GM23338 (cell line): ENCODE measurements at regions not wholly inside any gene's neighbourhood (a gene's known extent, or its start where the extent isn't known, plus 50 kb on each side); places are given as distances from the start of the nearest gene placed in this dataset.

ENCODE experiments used
- ATAC-seq: fragments of 200-7000 bp; cut with Tn5 transposase; 3 replicates; pipeline ENCODE4 v1.9.1; 2020
- DNase-seq: peaks from one replicate; pipeline ENCODE4 v3.0.0-alpha.2; 2015; ENCODE audit warnings: low spot score
- H2AFZ ChIP-seq: fragments of 200-600 bp; sonication (generic); 2 replicates; pipeline ENCODE4 v1.8.0; 2016; ENCODE audit warnings: antibody characterized with exemption, mild to moderate bottlenecking, moderate library complexity
- H3F3A ChIP-seq: fragments of 200-600 bp; sonication (generic); replicated peaks from 2 replicates; pipeline ENCODE4 v1.8.0; 2017; ENCODE audit warnings: antibody characterized with exemption, mixed run types, low read depth
- H3K27ac ChIP-seq: fragments of 200-600 bp; sonication (generic); 2 replicates; pipeline ENCODE4 v1.6.1; 2016; ENCODE audit warnings: low read depth
- H3K27me3 ChIP-seq: fragments of 200-600 bp; sonication (generic); 2 replicates; pipeline ENCODE4 v1.8.0; 2016; ENCODE audit warnings: mild to moderate bottlenecking, mixed run types, moderate library complexity; ENCODE audit not compliant: insufficient read depth
- H3K36me3 ChIP-seq: fragments of 200-600 bp; sonication (generic); 2 replicates; pipeline ENCODE4 v1.8.0; 2016; ENCODE audit warnings: mild to moderate bottlenecking; ENCODE audit not compliant: insufficient read depth
- H3K4me1 ChIP-seq: fragments of 200-600 bp; sonication (generic); 2 replicates; pipeline ENCODE4 v1.8.0; 2016; ENCODE audit warnings: mild to moderate bottlenecking, moderate library complexity; ENCODE audit not compliant: insufficient read depth
- H3K4me2 ChIP-seq: fragments of 200-600 bp; sonication (generic); 2 replicates; pipeline ENCODE4 v1.7.1; 2017; ENCODE audit warnings: mixed run types
- H3K4me3 ChIP-seq: fragments of 200-600 bp; sonication (generic); 2 replicates; pipeline ENCODE4 v1.6.1; 2016; ENCODE audit warnings: mixed run types
- H3K79me2 ChIP-seq: fragments of 200-600 bp; sonication (generic); replicated peaks from 2 replicates; pipeline ENCODE4 v1.8.0; 2017; ENCODE audit warnings: mild to moderate bottlenecking; ENCODE audit not compliant: insufficient read depth
- H3K9me2 ChIP-seq: fragments of 200-600 bp; sonication (generic); 2 replicates; pipeline ENCODE4 v1.8.0; 2017; ENCODE audit not compliant: insufficient read depth
- H4K20me1 ChIP-seq: fragments of 200-600 bp; sonication (generic); replicated peaks from 2 replicates; pipeline ENCODE4 v1.8.0; 2017; ENCODE audit warnings: mild to moderate bottlenecking; ENCODE audit not compliant: insufficient read depth
- H3K27ac Mint-ChIP-seq: 2 replicates; pipeline ENCODE4 v1.8.0; 2020; ENCODE audit warnings: inconsistent platforms, mild to moderate bottlenecking, moderate library complexity, mixed read lengths
- H3K27me3 Mint-ChIP-seq: 3 replicates; pipeline ENCODE4 v1.8.0; 2022; ENCODE audit warnings: low read depth, mild to moderate bottlenecking, moderate library complexity, mixed read lengths, inconsistent platforms; ENCODE audit not compliant: insufficient read depth, poor library complexity
- H3K36me3 Mint-ChIP-seq: 3 replicates; pipeline ENCODE4 v1.8.0; 2021; ENCODE audit warnings: low read depth, mild to moderate bottlenecking, inconsistent platforms, moderate library complexity, mixed read lengths
- H3K4me1 Mint-ChIP-seq: 3 replicates; pipeline ENCODE4 v1.8.0; 2020; ENCODE audit warnings: mild to moderate bottlenecking, inconsistent platforms, mixed read lengths
- H3K4me3 Mint-ChIP-seq: 3 replicates; pipeline ENCODE4 v1.8.0; 2021; ENCODE audit warnings: moderate library complexity, mild to moderate bottlenecking, inconsistent platforms, mixed read lengths
- H3K9me3 Mint-ChIP-seq: 3 replicates; pipeline ENCODE4 v1.8.0; 2020; ENCODE audit warnings: moderate library complexity, mild to moderate bottlenecking, inconsistent platforms, mixed read lengths
- CREB1 ChIP-seq: fragments of 250-450 bp; sonication (Bioruptor Pico); IDR thresholded peaks from 2 replicates; pipeline ENCODE4 v1.5.0; 2020; ENCODE audit warnings: low read depth, mild to moderate bottlenecking, moderate library complexity
- ETS1 ChIP-seq: IDR thresholded peaks from 2 replicates; pipeline ENCODE4 v1.6.1; 2016; ENCODE audit warnings: antibody characterized with exemption
- EZH2 ChIP-seq: fragments of 200-600 bp; sonication (generic); IDR thresholded peaks from one replicate; pipeline ENCODE4 v1.8.0; 2017; ENCODE audit warnings: antibody characterized with exemption, mild to moderate bottlenecking, low read depth; ENCODE audit not compliant: unreplicated experiment
- EZH2phosphoT487 ChIP-seq: fragments of 200-600 bp; sonication (generic); IDR thresholded peaks from one replicate; pipeline ENCODE4 v1.8.1; 2018; ENCODE audit warnings: antibody characterized with exemption; ENCODE audit not compliant: unreplicated experiment
- JUNB ChIP-seq: IDR thresholded peaks from one replicate; pipeline ENCODE4 v1.6.1; 2016; ENCODE audit warnings: antibody characterized with exemption; ENCODE audit not compliant: unreplicated experiment
- NANOG ChIP-seq: IDR thresholded peaks from 2 replicates; pipeline ENCODE4 v1.6.1; 2016; ENCODE audit warnings: antibody characterized with exemption, borderline replicate concordance
- POLR2AphosphoS5 ChIP-seq: IDR thresholded peaks from 2 replicates; pipeline ENCODE4 v1.6.1; 2016; ENCODE audit warnings: antibody characterized with exemption, low read depth
- REST ChIP-seq: IDR thresholded peaks from one replicate; pipeline ENCODE4 v1.6.1; 2018; ENCODE audit warnings: antibody characterized with exemption; ENCODE audit not compliant: unreplicated experiment
- STAT1 ChIP-seq: IDR thresholded peaks from one replicate; pipeline ENCODE4 v1.6.1; 2016; ENCODE audit warnings: antibody characterized with exemption; ENCODE audit not compliant: unreplicated experiment
- ZNF114 ChIP-seq: fragments of 250-450 bp; sonication (Bioruptor Pico); IDR thresholded peaks from 2 replicates; pipeline ENCODE4 v1.5.0; 2020; ENCODE audit warnings: mild to moderate bottlenecking, moderate library complexity
- ZNF331 ChIP-seq: fragments of 250-450 bp; sonication (Bioruptor Pico); IDR thresholded peaks from 2 replicates; pipeline ENCODE4 v1.5.0; 2020; ENCODE audit warnings: low read depth, mild to moderate bottlenecking, moderate library complexity
- TF ChIP-seq, protein P1 (sequence below): fragments of 250-450 bp; sonication (Bioruptor Pico); IDR thresholded peaks from 2 replicates; pipeline ENCODE4 v1.5.0; 2020; ENCODE audit warnings: mild to moderate bottlenecking, moderate library complexity
- TF ChIP-seq, protein P2 (sequence below), 2 experiments: fragments of 200-600 bp in 1 of 2; sonication (generic) in 1 of 2; conservative IDR thresholded peaks; 2 replicates each; pipeline versions ENCODE4 v1.5.1 to v1.6.1; 2016 to 2017; ENCODE audit warnings: antibody characterized with exemption in 2 of 2, low read depth in 2 of 2, mild to moderate bottlenecking in 2 of 2, moderate library complexity in 1 of 2

DNA sequence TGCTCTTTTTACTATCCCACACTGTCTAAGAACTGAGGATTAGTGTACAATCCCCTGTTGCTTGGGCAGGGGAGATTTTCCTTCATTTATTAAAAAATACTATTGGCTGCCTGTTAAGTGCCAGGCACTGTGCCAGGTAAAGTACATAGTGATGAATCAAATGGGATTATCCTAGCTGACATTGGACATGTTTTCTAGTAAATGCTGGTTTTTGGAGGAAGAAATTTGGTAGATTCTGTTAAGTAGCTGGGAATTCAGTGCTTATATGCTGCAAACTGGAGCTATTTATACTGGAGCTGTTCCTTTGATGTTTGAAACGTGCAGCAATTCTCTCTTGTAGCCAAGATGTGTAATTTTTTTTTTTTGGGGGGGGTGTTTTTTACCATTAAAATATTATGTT is 299.6 kb downstream of the EMP1 start:
- no peak overlapping the region for H3K4me3 Mint-ChIP-seq
- no peak for DNase-seq
- H3K36me3 Mint-ChIP-seq = no peaks in the 10 kb centered on the region
- no peaks in the 10 kb centered on the region; the same call in 1 of the 2 replicates for H3K9me2 ChIP-seq
- H3K9me3 Mint-ChIP-seq = no peaks in the 10 kb centered on the region
- no peak overlapping the region for H2AFZ ChIP-seq
- H3K27me3 Mint-ChIP-seq = peaks cover 6% of the 10 kb centered on the region
- no peak for TF ChIP-seq EZH2
- TF ChIP-seq REST = no peak
- TF ChIP-seq, protein P1, sequence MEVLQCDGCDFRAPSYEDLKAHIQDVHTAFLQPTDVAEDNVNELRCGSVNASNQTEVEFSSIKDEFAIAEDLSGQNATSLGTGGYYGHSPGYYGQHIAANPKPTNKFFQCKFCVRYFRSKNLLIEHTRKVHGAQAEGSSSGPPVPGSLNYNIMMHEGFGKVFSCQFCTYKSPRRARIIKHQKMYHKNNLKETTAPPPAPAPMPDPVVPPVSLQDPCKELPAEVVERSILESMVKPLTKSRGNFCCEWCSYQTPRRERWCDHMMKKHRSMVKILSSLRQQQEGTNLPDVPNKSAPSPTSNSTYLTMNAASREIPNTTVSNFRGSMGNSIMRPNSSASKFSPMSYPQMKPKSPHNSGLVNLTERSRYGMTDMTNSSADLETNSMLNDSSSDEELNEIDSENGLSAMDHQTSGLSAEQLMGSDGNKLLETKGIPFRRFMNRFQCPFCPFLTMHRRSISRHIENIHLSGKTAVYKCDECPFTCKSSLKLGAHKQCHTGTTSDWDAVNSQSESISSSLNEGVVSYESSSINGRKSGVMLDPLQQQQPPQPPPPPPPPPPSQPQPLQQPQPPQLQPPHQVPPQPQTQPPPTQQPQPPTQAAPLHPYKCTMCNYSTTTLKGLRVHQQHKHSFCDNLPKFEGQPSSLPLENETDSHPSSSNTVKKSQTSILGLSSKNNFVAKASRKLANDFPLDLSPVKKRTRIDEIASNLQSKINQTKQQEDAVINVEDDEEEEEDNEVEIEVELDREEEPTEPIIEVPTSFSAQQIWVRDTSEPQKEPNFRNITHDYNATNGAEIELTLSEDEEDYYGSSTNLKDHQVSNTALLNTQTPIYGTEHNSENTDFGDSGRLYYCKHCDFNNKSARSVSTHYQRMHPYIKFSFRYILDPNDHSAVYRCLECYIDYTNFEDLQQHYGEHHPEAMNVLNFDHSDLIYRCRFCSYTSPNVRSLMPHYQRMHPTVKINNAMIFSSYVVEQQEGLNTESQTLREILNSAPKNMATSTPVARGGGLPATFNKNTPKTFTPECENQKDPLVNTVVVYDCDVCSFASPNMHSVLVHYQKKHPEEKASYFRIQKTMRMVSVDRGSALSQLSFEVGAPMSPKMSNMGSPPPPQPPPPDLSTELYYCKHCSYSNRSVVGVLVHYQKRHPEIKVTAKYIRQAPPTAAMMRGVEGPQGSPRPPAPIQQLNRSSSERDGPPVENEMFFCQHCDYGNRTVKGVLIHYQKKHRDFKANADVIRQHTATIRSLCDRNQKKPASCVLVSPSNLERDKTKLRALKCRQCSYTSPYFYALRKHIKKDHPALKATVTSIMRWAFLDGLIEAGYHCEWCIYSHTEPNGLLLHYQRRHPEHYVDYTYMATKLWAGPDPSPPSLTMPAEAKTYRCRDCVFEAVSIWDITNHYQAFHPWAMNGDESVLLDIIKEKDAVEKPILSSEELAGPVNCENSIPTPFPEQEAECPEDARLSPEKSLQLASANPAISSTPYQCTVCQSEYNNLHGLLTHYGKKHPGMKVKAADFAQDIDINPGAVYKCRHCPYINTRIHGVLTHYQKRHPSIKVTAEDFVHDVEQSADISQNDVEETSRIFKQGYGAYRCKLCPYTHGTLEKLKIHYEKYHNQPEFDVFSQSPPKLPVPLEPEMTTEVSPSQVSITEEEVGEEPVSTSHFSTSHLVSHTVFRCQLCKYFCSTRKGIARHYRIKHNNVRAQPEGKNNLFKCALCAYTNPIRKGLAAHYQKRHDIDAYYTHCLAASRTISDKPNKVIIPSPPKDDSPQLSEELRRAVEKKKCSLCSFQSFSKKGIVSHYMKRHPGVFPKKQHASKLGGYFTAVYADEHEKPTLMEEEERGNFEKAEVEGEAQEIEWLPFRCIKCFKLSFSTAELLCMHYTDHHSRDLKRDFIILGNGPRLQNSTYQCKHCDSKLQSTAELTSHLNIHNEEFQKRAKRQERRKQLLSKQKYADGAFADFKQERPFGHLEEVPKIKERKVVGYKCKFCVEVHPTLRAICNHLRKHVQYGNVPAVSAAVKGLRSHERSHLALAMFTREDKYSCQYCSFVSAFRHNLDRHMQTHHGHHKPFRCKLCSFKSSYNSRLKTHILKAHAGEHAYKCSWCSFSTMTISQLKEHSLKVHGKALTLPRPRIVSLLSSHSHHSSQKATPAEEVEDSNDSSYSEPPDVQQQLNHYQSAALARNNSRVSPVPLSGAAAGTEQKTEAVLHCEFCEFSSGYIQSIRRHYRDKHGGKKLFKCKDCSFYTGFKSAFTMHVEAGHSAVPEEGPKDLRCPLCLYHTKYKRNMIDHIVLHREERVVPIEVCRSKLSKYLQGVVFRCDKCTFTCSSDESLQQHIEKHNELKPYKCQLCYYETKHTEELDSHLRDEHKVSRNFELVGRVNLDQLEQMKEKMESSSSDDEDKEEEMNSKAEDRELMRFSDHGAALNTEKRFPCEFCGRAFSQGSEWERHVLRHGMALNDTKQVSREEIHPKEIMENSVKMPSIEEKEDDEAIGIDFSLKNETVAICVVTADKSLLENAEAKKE (CRISPR knock-in tag) = no peak
- TF ChIP-seq POLR2AphosphoS5 = no peak
- TF ChIP-seq CREB1 (CRISPR knock-in tag) = no peak
- TF ChIP-seq JUNB = no peak
- TF ChIP-seq STAT1 = no peak
- TF ChIP-seq NANOG = no peak
- TF ChIP-seq EZH2phosphoT487 = no peak
- no peak for TF ChIP-seq ZNF331
- TF ChIP-seq, protein P2, sequence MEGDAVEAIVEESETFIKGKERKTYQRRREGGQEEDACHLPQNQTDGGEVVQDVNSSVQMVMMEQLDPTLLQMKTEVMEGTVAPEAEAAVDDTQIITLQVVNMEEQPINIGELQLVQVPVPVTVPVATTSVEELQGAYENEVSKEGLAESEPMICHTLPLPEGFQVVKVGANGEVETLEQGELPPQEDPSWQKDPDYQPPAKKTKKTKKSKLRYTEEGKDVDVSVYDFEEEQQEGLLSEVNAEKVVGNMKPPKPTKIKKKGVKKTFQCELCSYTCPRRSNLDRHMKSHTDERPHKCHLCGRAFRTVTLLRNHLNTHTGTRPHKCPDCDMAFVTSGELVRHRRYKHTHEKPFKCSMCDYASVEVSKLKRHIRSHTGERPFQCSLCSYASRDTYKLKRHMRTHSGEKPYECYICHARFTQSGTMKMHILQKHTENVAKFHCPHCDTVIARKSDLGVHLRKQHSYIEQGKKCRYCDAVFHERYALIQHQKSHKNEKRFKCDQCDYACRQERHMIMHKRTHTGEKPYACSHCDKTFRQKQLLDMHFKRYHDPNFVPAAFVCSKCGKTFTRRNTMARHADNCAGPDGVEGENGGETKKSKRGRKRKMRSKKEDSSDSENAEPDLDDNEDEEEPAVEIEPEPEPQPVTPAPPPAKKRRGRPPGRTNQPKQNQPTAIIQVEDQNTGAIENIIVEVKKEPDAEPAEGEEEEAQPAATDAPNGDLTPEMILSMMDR (conservative IDR thresholded peaks at IDR 0.05; ENCODE audit: low read depth in 2 of 2) = no peak
- TF ChIP-seq ZNF114 = no peak
- TF ChIP-seq ETS1 = no peak
- no peaks in the 10 kb centered on the region for H4K20me1 ChIP-seq
- no peaks in the 10 kb centered on the region for H3K27me3 ChIP-seq
- ATAC-seq = no peak
- H3K4me3 ChIP-seq = no peak overlapping the region
- peaks cover 15% of the 10 kb centered on the region for H3K4me1 Mint-ChIP-seq
- no peak overlapping the region for H3K27ac ChIP-seq
- no peaks in the 10 kb centered on the region for H3K36me3 ChIP-seq
- no peaks in the 10 kb centered on the region for H3K4me1 ChIP-seq
- H3K79me2 ChIP-seq = no peaks in the 10 kb centered on the region
- no peak overlapping the region for H3K4me2 ChIP-seq
- H3F3A ChIP-seq = no peaks in the 10 kb centered on the region
- no peak overlapping the region for H3K27ac Mint-ChIP-seq
